ENCODE measurements at regions not wholly inside any gene's neighbourhood (a gene's known extent, or its start where the extent isn't known, plus 50 kb on each side); places are given as distances from the start of the nearest gene placed in this dataset.
"Not testable (repeated sequence)": the region's sequence is repeated elsewhere in the genome, so short reads cannot be mapped to it uniquely, and the experiment has no call there.

GRCh38 chr15:20101281-20101680 is 440.3 kb downstream of the GOLGA6L6 start:
- H3K36me3 ChIP-seq (replicated peaks); in situ Hi-C loops (cut with MboI; ENCODE audit: low sequenced_read_pairs); H3K9me3 ChIP-seq; H3K4me3 ChIP-seq; DNase-seq (ENCODE audit: low spot score in 2 of 2); H3K27me3 ChIP-seq (ENCODE audit: low read depth); H3K4me1 ChIP-seq: not testable (repeated sequence)

DNA sequence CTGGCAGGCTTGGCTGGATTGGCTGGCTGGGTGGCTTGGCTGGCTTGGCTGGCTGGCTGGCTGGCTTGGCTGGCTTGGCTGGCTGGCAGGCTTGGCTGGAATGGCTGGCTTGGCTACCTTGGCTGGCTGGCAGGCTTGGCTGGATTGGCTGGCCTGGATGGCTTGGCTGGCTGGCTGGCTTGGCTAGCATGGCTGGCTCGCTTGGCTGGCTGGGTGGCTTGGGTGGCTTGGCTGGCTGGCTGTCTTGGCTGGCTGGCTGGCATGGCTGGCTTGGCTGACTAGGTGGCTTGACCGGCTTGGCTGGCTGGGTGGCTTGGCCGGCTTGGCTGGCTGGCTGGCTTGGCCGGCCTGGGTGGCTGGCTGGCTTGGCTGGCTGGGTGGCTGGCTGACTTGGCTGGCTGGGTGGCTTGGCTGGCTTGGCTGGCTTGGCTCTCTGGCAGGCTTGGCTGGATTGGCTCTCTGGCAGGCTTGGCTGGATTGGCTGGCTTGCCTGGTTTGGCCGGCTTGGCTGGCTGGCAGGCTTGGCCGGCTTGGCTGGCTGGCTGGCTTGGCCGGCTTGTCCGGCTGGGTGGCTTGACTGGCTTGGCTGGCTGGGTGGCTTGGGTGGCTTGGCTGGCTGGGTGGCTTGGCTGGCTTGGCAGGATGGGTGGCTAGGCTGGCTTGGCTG is 440.9 kb downstream of the GOLGA6L6 start:
- H3K4me1 ChIP-seq; H3K36me3 ChIP-seq (replicated peaks); H3K4me3 ChIP-seq; DNase-seq (ENCODE audit: low spot score in 2 of 2); H3K9me3 ChIP-seq; H3K27me3 ChIP-seq (ENCODE audit: low read depth); in situ Hi-C loops (cut with MboI; ENCODE audit: low sequenced_read_pairs): not testable (repeated sequence)

- in situ Hi-C loops (cut with MboI; ENCODE audit: low sequenced_read_pairs); H3K36me3 ChIP-seq (replicated peaks); H3K9me3 ChIP-seq; H3K4me1 ChIP-seq; H3K27me3 ChIP-seq (ENCODE audit: low read depth); DNase-seq (ENCODE audit: low spot score in 2 of 2); H3K4me3 ChIP-seq: not testable (repeated sequence)
Observed at GRCh38 chr15:20095699-20096303, 445.8 kb downstream of the GOLGA6L6 start.

DNA sequence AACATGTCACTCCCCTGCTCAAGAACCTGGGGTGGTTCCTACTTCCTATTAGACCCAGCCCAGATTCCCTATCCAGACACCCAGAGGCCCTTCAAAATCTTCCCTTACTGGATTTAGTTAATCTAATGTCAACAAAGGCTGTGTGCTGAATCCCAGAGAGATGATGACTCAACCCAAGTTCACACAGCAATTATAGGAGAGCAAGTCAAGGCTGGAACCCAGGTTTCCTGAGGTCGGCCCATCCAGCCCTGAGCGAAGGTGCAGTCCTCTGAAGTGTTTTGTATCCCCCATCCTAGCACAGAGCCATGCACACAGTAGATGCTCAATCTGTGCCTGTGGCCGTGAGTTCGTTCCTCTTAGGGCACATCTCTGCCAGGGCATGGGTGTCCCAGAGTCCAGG is 452.1 kb downstream of the GOLGA6L6 start:
- H3K36me3 ChIP-seq (replicated peaks); H3K9me3 ChIP-seq; H3K4me1 ChIP-seq; H3K4me3 ChIP-seq; H3K27me3 ChIP-seq (ENCODE audit: low read depth); in situ Hi-C loops (cut with MboI; ENCODE audit: low sequenced_read_pairs); DNase-seq (ENCODE audit: low spot score in 2 of 2): not testable (repeated sequence)

GRCh38 chr15:20084026-20084425 is 457.6 kb downstream of the GOLGA6L6 start:
- in situ Hi-C loops (cut with MboI; ENCODE audit: low sequenced_read_pairs); H3K36me3 ChIP-seq (replicated peaks); H3K4me1 ChIP-seq; H3K9me3 ChIP-seq; H3K27me3 ChIP-seq (ENCODE audit: low read depth); DNase-seq (ENCODE audit: low spot score in 2 of 2); H3K4me3 ChIP-seq: not testable (repeated sequence)

DNA sequence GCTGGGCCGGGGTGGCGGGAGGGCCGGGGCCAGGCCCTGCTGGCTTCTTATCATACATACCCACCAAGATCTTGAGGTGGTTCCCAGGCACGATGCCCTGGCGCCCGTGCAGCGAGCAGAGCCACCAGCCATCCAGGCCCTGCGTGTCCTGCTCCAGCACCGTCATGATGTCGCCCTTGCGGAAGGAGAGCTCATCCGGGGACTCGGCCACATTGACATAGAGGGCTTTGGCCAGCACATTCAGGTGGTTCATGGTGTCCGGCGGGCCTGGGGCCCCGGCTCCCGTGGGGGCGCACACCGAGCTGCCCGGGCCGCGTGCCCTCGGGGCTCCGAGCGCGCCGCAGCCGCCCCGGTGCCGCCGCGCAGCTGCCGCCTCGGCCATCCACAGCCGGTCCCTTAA is 467.5 kb downstream of the GOLGA6L6 start:
- H3K27me3 ChIP-seq (ENCODE audit: low read depth); DNase-seq (ENCODE audit: low spot score in 2 of 2); in situ Hi-C loops (cut with MboI; ENCODE audit: low sequenced_read_pairs); H3K4me1 ChIP-seq; H3K9me3 ChIP-seq; H3K4me3 ChIP-seq; H3K36me3 ChIP-seq (replicated peaks): not testable (repeated sequence)

DNA sequence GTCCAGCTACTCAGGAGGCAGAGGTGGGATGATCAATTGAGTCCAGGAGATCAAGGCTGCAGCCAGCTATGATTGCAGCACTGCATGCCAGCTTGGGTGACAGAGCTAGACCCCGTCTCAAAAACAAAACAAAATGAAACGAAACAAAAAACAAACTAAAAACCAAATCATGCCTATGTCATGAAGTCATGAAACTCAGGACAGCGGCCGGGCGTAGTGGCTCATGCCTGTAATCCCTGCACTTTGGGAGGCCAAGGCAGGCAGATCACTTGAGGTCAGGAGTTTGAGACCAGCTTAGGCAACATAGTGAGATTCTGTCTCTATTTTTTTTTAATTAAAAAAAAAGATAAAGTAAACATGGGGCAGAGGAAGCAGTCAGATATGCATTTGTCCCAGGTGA is 472.6 kb downstream of the GOLGA6L6 start:
- in situ Hi-C loops (cut with MboI; ENCODE audit: low sequenced_read_pairs); H3K9me3 ChIP-seq; H3K4me3 ChIP-seq; H3K36me3 ChIP-seq (replicated peaks); H3K4me1 ChIP-seq; H3K27me3 ChIP-seq (ENCODE audit: low read depth); DNase-seq (ENCODE audit: low spot score in 2 of 2): not testable (repeated sequence)

GRCh38 chr15:20066173-20066572 is 475.4 kb downstream of the GOLGA6L6 start:
- DNase-seq (ENCODE audit: low spot score in 2 of 2); H3K27me3 ChIP-seq (ENCODE audit: low read depth); in situ Hi-C loops (cut with MboI; ENCODE audit: low sequenced_read_pairs); H3K36me3 ChIP-seq (replicated peaks); H3K9me3 ChIP-seq; H3K4me1 ChIP-seq; H3K4me3 ChIP-seq: not testable (repeated sequence)

GRCh38 chr15:20065508-20065907 is 476.1 kb downstream of the GOLGA6L6 start:
- H3K4me3 ChIP-seq; H3K4me1 ChIP-seq; H3K36me3 ChIP-seq (replicated peaks); H3K27me3 ChIP-seq (ENCODE audit: low read depth); DNase-seq (ENCODE audit: low spot score in 2 of 2); in situ Hi-C loops (cut with MboI; ENCODE audit: low sequenced_read_pairs); H3K9me3 ChIP-seq: not testable (repeated sequence)

DNA sequence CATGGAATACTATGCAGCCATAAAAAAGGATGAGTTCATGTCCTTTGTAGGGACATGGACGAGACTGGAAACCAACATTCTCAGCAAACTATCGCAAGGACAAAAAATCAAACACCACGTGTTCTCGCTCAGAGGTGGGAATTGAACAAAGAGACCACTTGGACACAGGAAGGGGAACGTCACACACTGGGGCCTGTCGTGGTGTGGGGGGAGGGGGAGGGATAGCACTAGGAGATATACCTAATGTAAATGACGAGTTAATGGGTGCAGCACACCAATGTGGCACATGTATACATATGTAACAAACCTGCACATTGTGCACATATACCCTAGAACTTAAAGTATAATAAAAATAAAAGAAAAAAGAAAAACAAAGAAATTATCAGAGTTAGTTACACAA is 478.4 kb downstream of the GOLGA6L6 start:
- H3K36me3 ChIP-seq (replicated peaks); H3K9me3 ChIP-seq; H3K27me3 ChIP-seq (ENCODE audit: low read depth); H3K4me3 ChIP-seq; in situ Hi-C loops (cut with MboI; ENCODE audit: low sequenced_read_pairs); H3K4me1 ChIP-seq; DNase-seq (ENCODE audit: low spot score in 2 of 2): not testable (repeated sequence)

DNA sequence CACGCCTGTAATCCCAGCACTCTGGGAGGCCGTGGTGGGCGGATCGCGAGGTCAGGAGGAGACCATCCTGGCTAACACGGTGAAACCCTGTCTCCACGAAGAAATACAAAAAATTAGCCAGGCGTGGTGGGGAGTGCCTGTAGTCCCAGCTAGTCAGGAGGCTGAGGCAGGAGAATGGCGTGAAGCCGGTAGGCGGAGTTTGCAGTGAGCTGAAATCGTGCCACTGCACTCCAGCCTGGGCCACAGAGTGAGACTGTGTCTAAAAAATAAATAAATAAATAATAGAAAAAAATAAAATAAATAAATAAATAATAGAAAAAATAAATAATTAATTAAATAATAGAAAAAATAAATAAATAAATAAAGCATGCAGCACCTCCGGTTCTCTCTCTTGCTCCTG is 480.8 kb downstream of the GOLGA6L6 start:
- H3K36me3 ChIP-seq (replicated peaks); DNase-seq (ENCODE audit: low spot score in 2 of 2); H3K4me3 ChIP-seq; H3K9me3 ChIP-seq; H3K4me1 ChIP-seq; in situ Hi-C loops (cut with MboI; ENCODE audit: low sequenced_read_pairs); H3K27me3 ChIP-seq (ENCODE audit: low read depth): not testable (repeated sequence)

GRCh38 chr15:20056871-20057270 is 484.7 kb downstream of the GOLGA6L6 start:
- H3K4me3 ChIP-seq; H3K4me1 ChIP-seq; H3K9me3 ChIP-seq; H3K27me3 ChIP-seq (ENCODE audit: low read depth); in situ Hi-C loops (cut with MboI; ENCODE audit: low sequenced_read_pairs); DNase-seq (ENCODE audit: low spot score in 2 of 2); H3K36me3 ChIP-seq (replicated peaks): not testable (repeated sequence)

GRCh38 chr15:20055921-20056320 is 485.7 kb downstream of the GOLGA6L6 start:
- in situ Hi-C loops (cut with MboI; ENCODE audit: low sequenced_read_pairs); H3K27me3 ChIP-seq (ENCODE audit: low read depth); H3K4me1 ChIP-seq; H3K4me3 ChIP-seq; H3K9me3 ChIP-seq; DNase-seq (ENCODE audit: low spot score in 2 of 2); H3K36me3 ChIP-seq (replicated peaks): not testable (repeated sequence)

- H3K4me1 ChIP-seq; H3K4me3 ChIP-seq; H3K27me3 ChIP-seq (ENCODE audit: low read depth); in situ Hi-C loops (cut with MboI; ENCODE audit: low sequenced_read_pairs); H3K9me3 ChIP-seq; H3K36me3 ChIP-seq (replicated peaks): not testable (repeated sequence)
- DNase-seq (ENCODE audit: low spot score in 2 of 2) = peak in 1 of 2 experiments; percentile 6
Observed at GRCh38 chr15:20048189-20048588, 493.4 kb downstream of the GOLGA6L6 start.

DNA sequence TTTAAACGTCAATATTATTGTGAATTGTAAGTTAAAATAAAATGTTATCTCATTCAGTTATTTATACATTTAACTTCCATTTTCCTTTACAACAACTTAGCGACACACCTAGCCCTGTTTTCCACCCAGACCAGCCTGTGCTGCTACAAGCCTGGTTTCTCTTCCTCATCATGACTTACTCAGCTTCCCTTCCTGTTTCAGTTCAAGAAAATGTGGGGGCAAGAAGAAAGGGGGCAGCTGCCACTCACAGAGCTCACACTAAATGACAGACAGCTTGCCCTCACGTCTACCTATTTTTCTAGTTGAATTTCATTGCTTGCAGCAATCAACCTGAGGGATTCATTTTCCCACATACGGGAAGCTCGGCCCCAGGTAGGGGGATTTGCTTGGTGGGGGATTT is 496.4 kb downstream of the GOLGA6L6 start:
- DNase-seq (ENCODE audit: low spot score in 2 of 2) = not testable (repeated sequence)

More for the DNA sequence above, 496.4 kb downstream of the GOLGA6L6 start:
- H3K9me3 ChIP-seq; H3K4me1 ChIP-seq; in situ Hi-C loops (cut with MboI; ENCODE audit: low sequenced_read_pairs); H3K27me3 ChIP-seq (ENCODE audit: low read depth); H3K4me3 ChIP-seq; H3K36me3 ChIP-seq (replicated peaks): not testable (repeated sequence)
